GM10248 (cell line): ENCODE measurements at regions not wholly inside any gene's neighbourhood (a gene's known extent, or its start where the extent isn't known, plus 50 kb on each side); places are given as distances from the start of the nearest gene placed in this dataset.

Experiments used
- CTCF ChIA-PET: fragments of 300-600 bp; sonication (Branson Sonifier 250); formaldehyde crosslinking; extraction: SDS; loops from one replicate; lab custom pipeline; 2021; ENCODE audit warnings: antibody characterized with exemption; lab: Yijun Ruan, JAX
- POLR2A ChIA-PET: fragments of 350-650 bp; sonication (Branson Sonifier 250); formaldehyde crosslinking; extraction: SDS; loops from one replicate; lab custom pipeline; 2020; ENCODE audit warnings: antibody characterized with exemption; lab: Yijun Ruan, JAX
- DNase-seq: peaks from one replicate; pipeline ENCODE4 v3.0.0; 2012; ENCODE audit errors: extremely low spot score
- TF ChIP-seq, protein P1 (sequence below): IDR thresholded peaks from 2 replicates; pipeline ENCODE4 v1.5.1; 2012; ENCODE audit warnings: mild to moderate bottlenecking, low read depth; ENCODE audit errors: extremely low read depth, missing control alignments, control extremely low read depth

DNA sequence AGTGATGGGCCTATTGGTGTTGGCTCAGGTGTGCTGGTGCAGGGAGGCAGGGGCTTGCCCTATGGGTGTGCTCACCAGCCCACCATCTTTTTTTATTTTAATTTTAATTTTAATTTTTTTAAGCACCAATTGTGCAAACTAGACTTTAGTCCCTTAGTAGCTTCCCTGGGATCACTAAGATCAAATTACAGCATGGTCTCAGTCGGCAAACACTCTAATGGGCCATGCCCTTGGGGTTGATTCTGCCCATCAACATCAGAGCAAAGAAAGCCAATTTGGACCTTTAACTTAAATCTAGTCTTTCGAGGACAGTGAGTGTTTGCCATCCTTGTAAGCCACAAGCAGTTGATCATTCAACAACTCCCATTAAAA is 64.7 kb upstream of the KCNE2 start:
- ChIA-PET CTCF (interaction anchor here (1.0 to 1.3 kb wide), 2 partner anchors 14 to 49 kb away, joined by 3 read pairs; no protein-coding TSS in a partner anchor), POLR2A (no interaction called here)
- TF ChIP-seq, protein P1, sequence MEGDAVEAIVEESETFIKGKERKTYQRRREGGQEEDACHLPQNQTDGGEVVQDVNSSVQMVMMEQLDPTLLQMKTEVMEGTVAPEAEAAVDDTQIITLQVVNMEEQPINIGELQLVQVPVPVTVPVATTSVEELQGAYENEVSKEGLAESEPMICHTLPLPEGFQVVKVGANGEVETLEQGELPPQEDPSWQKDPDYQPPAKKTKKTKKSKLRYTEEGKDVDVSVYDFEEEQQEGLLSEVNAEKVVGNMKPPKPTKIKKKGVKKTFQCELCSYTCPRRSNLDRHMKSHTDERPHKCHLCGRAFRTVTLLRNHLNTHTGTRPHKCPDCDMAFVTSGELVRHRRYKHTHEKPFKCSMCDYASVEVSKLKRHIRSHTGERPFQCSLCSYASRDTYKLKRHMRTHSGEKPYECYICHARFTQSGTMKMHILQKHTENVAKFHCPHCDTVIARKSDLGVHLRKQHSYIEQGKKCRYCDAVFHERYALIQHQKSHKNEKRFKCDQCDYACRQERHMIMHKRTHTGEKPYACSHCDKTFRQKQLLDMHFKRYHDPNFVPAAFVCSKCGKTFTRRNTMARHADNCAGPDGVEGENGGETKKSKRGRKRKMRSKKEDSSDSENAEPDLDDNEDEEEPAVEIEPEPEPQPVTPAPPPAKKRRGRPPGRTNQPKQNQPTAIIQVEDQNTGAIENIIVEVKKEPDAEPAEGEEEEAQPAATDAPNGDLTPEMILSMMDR, result no peak
- no peak for DNase-seq

GRCh38 chr21:34302521-34302920 is 61.3 kb upstream of the KCNE2 start:
- TF ChIP-seq, protein P1, result no peak
- POLR2A ChIA-PET, result no interaction called here
- no peak for DNase-seq
- CTCF ChIA-PET, result interaction anchor here (1.1 kb wide), 1 partner anchor 71 kb away, joined by 3 read pairs; no protein-coding TSS in a partner anchor

GRCh38 chr21:34305605-34306604 is 57.9 kb upstream of the KCNE2 start:
- DNase-seq, result no peak
- ChIA-PET CTCF (no interaction called here), POLR2A (no interaction called here)
- TF ChIP-seq, protein P1, result no peak

- DNase-seq, result no peak
- TF ChIP-seq, protein P1, result no peak
- CTCF ChIA-PET, result no interaction called here
- POLR2A ChIA-PET, result no interaction called here
Measured at GRCh38 chr21:34307991-34308532, 55.7 kb upstream of the KCNE2 start.

GRCh38 chr21:34311561-34312330 is 52.1 kb upstream of the KCNE2 start:
- ChIA-PET CTCF (no interaction called here), POLR2A (no interaction called here)
- no peak for DNase-seq
- TF ChIP-seq, protein P1, result no peak

DNA sequence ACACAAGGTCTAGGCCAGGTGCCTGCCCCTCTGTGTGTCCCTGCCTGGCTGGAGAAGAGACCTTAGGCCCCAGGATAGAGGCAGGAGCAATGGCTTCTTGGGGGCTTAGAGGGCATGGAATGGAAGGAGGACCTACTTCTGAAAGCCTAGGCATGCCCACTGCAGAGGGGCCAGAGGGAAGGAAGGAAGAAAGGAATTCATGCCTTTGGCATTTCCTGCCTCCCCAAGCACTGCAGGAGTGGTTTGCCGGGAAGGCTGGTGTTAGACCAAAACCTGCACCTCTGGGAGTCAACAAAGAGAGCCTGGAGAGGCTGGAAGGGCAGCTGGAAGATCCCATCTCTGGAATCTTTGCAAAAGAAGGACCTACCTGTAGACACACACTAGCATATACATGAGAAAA is 50.7 kb upstream of the KCNE2 start:
- ChIA-PET POLR2A (no interaction called here), CTCF (no interaction called here)
- TF ChIP-seq, protein P1, result no peak
- no peak for DNase-seq
